H1 (cell line): ENCODE measurements at regions not wholly inside any gene's neighbourhood (a gene's known extent, or its start where the extent isn't known, plus 50 kb on each side); places are given as distances from the start of the nearest gene placed in this dataset.
A peak's percentile ranks its signal among the peaks of the same experiment; 100 is the strongest.

Experiments used
- CTCF ChIP-seq, 3 experiments: IDR thresholded peaks; 1 replicate in 2 of 3; 2 replicates in 1 of 3; pipeline versions ENCODE4 v1.5.1 to v1.6.1; 2011; ENCODE audit warnings: low read length in 3 of 3, mild to moderate bottlenecking in 3 of 3, inconsistent platforms in 2 of 3, low read depth in 1 of 3, moderate library complexity in 1 of 3; ENCODE audit not compliant: insufficient read depth in 1 of 3; ENCODE audit errors: control extremely low read depth in 1 of 3
- MAFK ChIP-seq: IDR thresholded peaks from 2 replicates; pipeline ENCODE4 v1.6.1; 2012; ENCODE audit warnings: low read depth, mild to moderate bottlenecking, improper control_type of control experiment, low read length

GRCh38 chr6:156175971-156176421 lies 601.2 kb upstream of the ARID1B start:
- TF ChIP-seq CTCF (IDR thresholded peaks at IDR 0.05; ENCODE audit: control extremely low read depth in 1 of 3, insufficient read depth in 1 of 3, low read depth in 1 of 3, low read length in 3 of 3): peak; percentile 53 to 70 (median 57)
- no peak for TF ChIP-seq MAFK
